Suprapubic skin (tissue), 4 donors: ENCODE measurements at regions not wholly inside any gene's neighbourhood (a gene's known extent, or its start where the extent isn't known, plus 50 kb on each side); places are given as distances from the start of the nearest gene placed in this dataset.

Experiments used
- DNase-seq, 2 donors: peaks; one replicate each; pipeline ENCODE4 v3.0.0-alpha.2; 2019; ENCODE audit warnings: low spot score in 2 of 2
- H3K27ac ChIP-seq: fragments of 200-600 bp; sonication (generic); one replicate; pipeline ENCODE4 v1.5.1; 2019
- H3K27me3 ChIP-seq: fragments of 200-600 bp; sonication (generic); one replicate; pipeline ENCODE4 v1.5.1; 2019
- H3K36me3 ChIP-seq: fragments of 200-600 bp; sonication (generic); one replicate; pipeline ENCODE4 v1.5.1; 2019
- H3K4me1 ChIP-seq: fragments of 200-600 bp; sonication (generic); one replicate; pipeline ENCODE4 v1.5.1; 2019
- H3K4me3 ChIP-seq: fragments of 200-600 bp; sonication (generic); one replicate; pipeline ENCODE4 v1.5.1; 2019; ENCODE audit warnings: mild to moderate bottlenecking
- H3K9me3 ChIP-seq: fragments of 200-600 bp; sonication (generic); one replicate; pipeline ENCODE4 v1.5.1; 2019
- CTCF ChIP-seq, 2 donors: fragments of 200-600 bp in 1 of 2; fragments of 450-650 bp in 1 of 2; sonication (generic) in 1 of 2; IDR thresholded peaks; one replicate each; pipeline ENCODE4 v1.5.1; 2016 to 2019; ENCODE audit warnings: antibody characterized with exemption in 2 of 2, mild to moderate bottlenecking in 1 of 2, moderate library complexity in 1 of 2
- EP300 ChIP-seq: sonication (generic); formaldehyde crosslinking; IDR thresholded peaks from one replicate; pipeline ENCODE4 v1.6.1; 2017; ENCODE audit warnings: antibody characterized with exemption
- POLR2A ChIP-seq, 2 donors: fragments of 450-650 bp; IDR thresholded peaks; one replicate each; pipeline ENCODE4 v1.6.1; 2017; ENCODE audit warnings: antibody characterized with exemption in 2 of 2, mild to moderate bottlenecking in 2 of 2, moderate library complexity in 2 of 2
- POLR2AphosphoS5 ChIP-seq, 3 donors: sonication (generic); formaldehyde crosslinking; IDR thresholded peaks; one replicate each; pipeline ENCODE4 v1.6.1; 2017; ENCODE audit warnings: antibody characterized with exemption in 3 of 3
- WGBS: methylation state at CpG from one replicate; pipeline ENCODE4 v1.1.5; 2018; 5-methylcytosine and 5-hydroxymethylcytosine counted together

GRCh38 chr3:82977871-82978270 lies 1216.4 kb upstream of the GBE1 start:
- Histone ChIP-seq H3K27me3 (no peaks in the 10 kb centered on the region), H3K4me1 (no peaks in the 10 kb centered on the region), H3K27ac (no peak overlapping the region), H3K36me3 (no peaks in the 10 kb centered on the region), H3K9me3 (no peaks in the 10 kb centered on the region), H3K4me3 (no peak overlapping the region)
- no peak for TF ChIP-seq POLR2A (IDR thresholded peaks at IDR 0.05)
- no peak for TF ChIP-seq CTCF (IDR thresholded peaks at IDR 0.05)
- no peak for TF ChIP-seq EP300
- TF ChIP-seq POLR2AphosphoS5 (IDR thresholded peaks at IDR 0.05), result no peak
- no peak for DNase-seq
- 76% methylated on average over 3 of the region's 3 CpGs for WGBS

GRCh38 chr3:82973791-82974190 lies 1212.3 kb upstream of the GBE1 start:
- WGBS, result 41% methylated on average over 1 of the region's 1 CpG

GRCh38 chr3:82960379-82960778 lies 1198.9 kb upstream of the GBE1 start:
- Histone ChIP-seq H3K36me3 (no peaks in the 10 kb centered on the region), H3K4me1 (no peaks in the 10 kb centered on the region), H3K27ac (no peak overlapping the region), H3K9me3 (no peaks in the 10 kb centered on the region), H3K27me3 (no peaks in the 10 kb centered on the region), H3K4me3 (no peak overlapping the region)
- TF ChIP-seq POLR2AphosphoS5 (IDR thresholded peaks at IDR 0.05) (no peak), POLR2A (IDR thresholded peaks at IDR 0.05) (no peak), EP300 (no peak), CTCF (IDR thresholded peaks at IDR 0.05) (no peak)
- DNase-seq, result no peak

More at GRCh38 chr3:82973791-82974190, 1212.3 kb upstream of the GBE1 start:
- DNase-seq, result no peak
- Histone ChIP-seq H3K4me3 (no peak overlapping the region), H3K27ac (no peak overlapping the region), H3K4me1 (no peaks in the 10 kb centered on the region), H3K27me3 (no peaks in the 10 kb centered on the region), H3K9me3 (no peaks in the 10 kb centered on the region), H3K36me3 (no peaks in the 10 kb centered on the region)
- TF ChIP-seq POLR2AphosphoS5 (IDR thresholded peaks at IDR 0.05) (no peak), POLR2A (IDR thresholded peaks at IDR 0.05) (no peak), CTCF (IDR thresholded peaks at IDR 0.05) (no peak), EP300 (no peak)

GRCh38 chr3:82957696-82958095 lies 1196.3 kb upstream of the GBE1 start:
- H3K4me1 ChIP-seq, result no peaks in the 10 kb centered on the region
- TF ChIP-seq CTCF (IDR thresholded peaks at IDR 0.05) (no peak), EP300 (no peak), POLR2A (IDR thresholded peaks at IDR 0.05) (no peak), POLR2AphosphoS5 (IDR thresholded peaks at IDR 0.05) (no peak)
- H3K9me3 ChIP-seq, result peaks cover 9% of the 10 kb centered on the region
- 51% methylated on average over 6 of the region's 6 CpGs for WGBS
- no peak overlapping the region for H3K27ac ChIP-seq
- no peak for DNase-seq
- no peak overlapping the region for H3K4me3 ChIP-seq
- H3K36me3 ChIP-seq, result no peaks in the 10 kb centered on the region
- H3K27me3 ChIP-seq, result no peaks in the 10 kb centered on the region

- Histone ChIP-seq H3K4me3 (no peak overlapping the region), H3K27me3 (no peaks in the 10 kb centered on the region), H3K36me3 (no peaks in the 10 kb centered on the region), H3K27ac (no peak overlapping the region), H3K4me1 (no peaks in the 10 kb centered on the region), H3K9me3 (peaks cover 14% of the 10 kb centered on the region)
- DNase-seq, result no peak
- TF ChIP-seq EP300, result no peak
- TF ChIP-seq POLR2A (IDR thresholded peaks at IDR 0.05), result no peak
- TF ChIP-seq POLR2AphosphoS5 (IDR thresholded peaks at IDR 0.05), result no peak
- TF ChIP-seq CTCF (IDR thresholded peaks at IDR 0.05), result no peak
- WGBS, result 36% methylated on average over 1 of the region's 1 CpG
Measured at GRCh38 chr3:82957079-82957478, 1195.6 kb upstream of the GBE1 start.
